ENCODE measurements at regions not wholly inside any gene's neighbourhood (a gene's known extent, or its start where the extent isn't known, plus 50 kb on each side); places are given as distances from the start of the nearest gene placed in this dataset.

- TF ChIP-seq CTCF (IDR thresholded peaks at IDR 0.05) (no peak), POLR2A (IDR thresholded peaks at IDR 0.05) (no peak)
Measured at GRCh38 chr2:137872577-137872976, 91.7 kb upstream of the HNMT start.

All from ovary (tissue), 3 donors.